ENCODE measurements at regions not wholly inside any gene's neighbourhood (a gene's known extent, or its start where the extent isn't known, plus 50 kb on each side); places are given as distances from the start of the nearest gene placed in this dataset.

DNA sequence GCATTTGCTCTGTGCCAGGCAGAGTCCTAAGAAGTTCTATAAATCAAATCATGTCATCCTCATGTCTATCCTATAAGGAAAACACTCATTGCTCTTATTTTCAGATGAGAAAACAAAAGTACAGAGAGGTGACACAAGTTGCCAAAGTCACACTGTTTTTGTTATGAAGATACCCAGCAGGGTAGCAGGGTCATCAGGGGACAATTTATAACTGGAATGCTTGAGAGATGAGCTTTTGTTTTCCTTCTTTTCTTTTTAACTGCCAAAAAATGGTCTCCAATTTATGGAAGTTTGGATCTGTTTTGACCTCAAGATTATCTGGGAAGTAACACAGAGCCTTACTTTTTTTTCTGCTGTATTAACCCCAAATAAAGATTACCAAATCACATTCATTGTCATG, 354.1 kb downstream of the SUCLA2 start:
- Histone ChIP-seq H2AK5ac (ENCODE audit: low read depth, low read length) (no peak overlapping the region), H3K9ac (ENCODE audit: low read depth, low read length) (no peak overlapping the region), H3K14ac (replicated peaks; ENCODE audit: low read depth, low read length) (no peak overlapping the region), H2BK120ac (ENCODE audit: low read depth, low read length) (no peak overlapping the region), H3K9me1 (ENCODE audit: insufficient read depth, low read length) (no peaks in the 10 kb centered on the region), H3K56ac (ENCODE audit: extremely low read depth, insufficient read depth, low read length) (no peak overlapping the region), H4K20me1 (ENCODE audit: insufficient read depth, low read length) (no peaks in the 10 kb centered on the region), H3K9me3 (ENCODE audit: control insufficient read depth, insufficient read depth, low read length) (no peaks in the 10 kb centered on the region), H3K4me1 (ENCODE audit: control insufficient read depth, insufficient read depth, low read length) (no peaks in the 10 kb centered on the region; the same call in 1 of the 2 replicates), H2BK15ac (ENCODE audit: low read depth, low read length) (no peak overlapping the region), H4K5ac (ENCODE audit: low read depth, low read length) (no peak overlapping the region), H2BK5ac (ENCODE audit: low read depth, low read length, poor library complexity, severe bottlenecking) (no peak overlapping the region), H2AFZ (replicated peaks; ENCODE audit: low read length, poor library complexity) (no peak overlapping the region), H2BK20ac (ENCODE audit: low read depth, low read length) (no peak overlapping the region), H3K23ac (ENCODE audit: low read depth, low read length) (no peak overlapping the region), H2AK9ac (replicated peaks; ENCODE audit: low read depth, low read length, poor library complexity) (no peak overlapping the region), H4K8ac (ENCODE audit: low read depth in 2 of 2, low read length in 2 of 2) (no peak overlapping the region), H3K79me1 (ENCODE audit: low read depth in 1 of 2, low read length in 2 of 2) (no peaks in the 10 kb centered on the region), H4K91ac (ENCODE audit: insufficient read depth, low read depth, low read length) (no peak overlapping the region), H3K4ac (ENCODE audit: low read depth, low read length) (no peak overlapping the region), H3K4me2 (ENCODE audit: low read depth, low read length) (no peak overlapping the region), H3K27ac (ENCODE audit: insufficient read depth, low read length) (no peak overlapping the region), H3K36me3 (ENCODE audit: control insufficient read depth, insufficient read depth, low read length) (no peaks in the 10 kb centered on the region), H3K27me3 (ENCODE audit: control insufficient read depth, insufficient read depth, low read length) (peaks cover 5% of the 10 kb centered on the region), H3K4me3 (ENCODE audit: insufficient read depth, low read depth, low read length) (no peak overlapping the region), H3K18ac (ENCODE audit: low read depth, low read length) (no peak overlapping the region)
- intact Hi-C loops (cut with micrococcal nuclease): no loop called here
- DNase-seq: no peak
- CTCF ChIA-PET: no interaction called here
- POLR2A ChIA-PET (ENCODE audit: unreplicated experiment): no interaction called here
- no TSS peak for BruUV-seq (replicated peaks)
- in situ Hi-C loops (cut with MboI; ENCODE audit: low sequenced_read_pairs): no loop called here
- TF ChIP-seq NFE2L2 (IDR thresholded peaks at IDR 0.05; ENCODE audit: low read depth, low read length): no peak
- TF ChIP-seq, protein P1, sequence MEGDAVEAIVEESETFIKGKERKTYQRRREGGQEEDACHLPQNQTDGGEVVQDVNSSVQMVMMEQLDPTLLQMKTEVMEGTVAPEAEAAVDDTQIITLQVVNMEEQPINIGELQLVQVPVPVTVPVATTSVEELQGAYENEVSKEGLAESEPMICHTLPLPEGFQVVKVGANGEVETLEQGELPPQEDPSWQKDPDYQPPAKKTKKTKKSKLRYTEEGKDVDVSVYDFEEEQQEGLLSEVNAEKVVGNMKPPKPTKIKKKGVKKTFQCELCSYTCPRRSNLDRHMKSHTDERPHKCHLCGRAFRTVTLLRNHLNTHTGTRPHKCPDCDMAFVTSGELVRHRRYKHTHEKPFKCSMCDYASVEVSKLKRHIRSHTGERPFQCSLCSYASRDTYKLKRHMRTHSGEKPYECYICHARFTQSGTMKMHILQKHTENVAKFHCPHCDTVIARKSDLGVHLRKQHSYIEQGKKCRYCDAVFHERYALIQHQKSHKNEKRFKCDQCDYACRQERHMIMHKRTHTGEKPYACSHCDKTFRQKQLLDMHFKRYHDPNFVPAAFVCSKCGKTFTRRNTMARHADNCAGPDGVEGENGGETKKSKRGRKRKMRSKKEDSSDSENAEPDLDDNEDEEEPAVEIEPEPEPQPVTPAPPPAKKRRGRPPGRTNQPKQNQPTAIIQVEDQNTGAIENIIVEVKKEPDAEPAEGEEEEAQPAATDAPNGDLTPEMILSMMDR (conservative IDR thresholded peaks at IDR 0.05; ENCODE audit: low read depth, low read length): no peak
- TF ChIP-seq, protein P2, sequence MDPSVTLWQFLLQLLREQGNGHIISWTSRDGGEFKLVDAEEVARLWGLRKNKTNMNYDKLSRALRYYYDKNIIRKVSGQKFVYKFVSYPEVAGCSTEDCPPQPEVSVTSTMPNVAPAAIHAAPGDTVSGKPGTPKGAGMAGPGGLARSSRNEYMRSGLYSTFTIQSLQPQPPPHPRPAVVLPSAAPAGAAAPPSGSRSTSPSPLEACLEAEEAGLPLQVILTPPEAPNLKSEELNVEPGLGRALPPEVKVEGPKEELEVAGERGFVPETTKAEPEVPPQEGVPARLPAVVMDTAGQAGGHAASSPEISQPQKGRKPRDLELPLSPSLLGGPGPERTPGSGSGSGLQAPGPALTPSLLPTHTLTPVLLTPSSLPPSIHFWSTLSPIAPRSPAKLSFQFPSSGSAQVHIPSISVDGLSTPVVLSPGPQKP (IDR thresholded peaks at IDR 0.05; ENCODE audit: borderline replicate concordance, low read depth, low read length): no peak
- no peak for TF ChIP-seq CHD1 (IDR thresholded peaks at IDR 0.05; ENCODE audit: low read depth, low read length)
- TF ChIP-seq, protein P3, sequence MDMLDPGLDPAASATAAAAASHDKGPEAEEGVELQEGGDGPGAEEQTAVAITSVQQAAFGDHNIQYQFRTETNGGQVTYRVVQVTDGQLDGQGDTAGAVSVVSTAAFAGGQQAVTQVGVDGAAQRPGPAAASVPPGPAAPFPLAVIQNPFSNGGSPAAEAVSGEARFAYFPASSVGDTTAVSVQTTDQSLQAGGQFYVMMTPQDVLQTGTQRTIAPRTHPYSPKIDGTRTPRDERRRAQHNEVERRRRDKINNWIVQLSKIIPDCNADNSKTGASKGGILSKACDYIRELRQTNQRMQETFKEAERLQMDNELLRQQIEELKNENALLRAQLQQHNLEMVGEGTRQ (IDR thresholded peaks at IDR 0.05; ENCODE audit: low read depth, low read length): no peak
- no peak for TF ChIP-seq MAFK (IDR thresholded peaks at IDR 0.05; ENCODE audit: low read depth, low read length)
- TF ChIP-seq RCOR1 (IDR thresholded peaks at IDR 0.05; ENCODE audit: insufficient replicate concordance, low read length): no peak
- TF ChIP-seq CEBPB (IDR thresholded peaks at IDR 0.05; ENCODE audit: low read depth, low read length): no peak
- TF ChIP-seq BHLHE40 (IDR thresholded peaks at IDR 0.05; ENCODE audit: low read depth, low read length): no peak
- TF ChIP-seq RAD21 (IDR thresholded peaks at IDR 0.05; ENCODE audit: low read length): no peak
- no peak for TF ChIP-seq RFX5 (IDR thresholded peaks at IDR 0.05; ENCODE audit: low read depth, low read length)
- TF ChIP-seq POLR2A (IDR thresholded peaks at IDR 0.05; ENCODE audit: low read depth, low read length): no peak
- TF ChIP-seq MXI1 (IDR thresholded peaks at IDR 0.05; ENCODE audit: borderline replicate concordance, low read depth, low read length): no peak
- no peak for ATAC-seq (ENCODE audit: low read depth)
- dilution Hi-C loops (cut with HindIII; ENCODE audit: low sequenced_read_pairs, unreplicated experiment): no loop called here
